ENCODE measurements at regions not wholly inside any gene's neighbourhood (a gene's known extent, or its start where the extent isn't known, plus 50 kb on each side); places are given as distances from the start of the nearest gene placed in this dataset.

DNA sequence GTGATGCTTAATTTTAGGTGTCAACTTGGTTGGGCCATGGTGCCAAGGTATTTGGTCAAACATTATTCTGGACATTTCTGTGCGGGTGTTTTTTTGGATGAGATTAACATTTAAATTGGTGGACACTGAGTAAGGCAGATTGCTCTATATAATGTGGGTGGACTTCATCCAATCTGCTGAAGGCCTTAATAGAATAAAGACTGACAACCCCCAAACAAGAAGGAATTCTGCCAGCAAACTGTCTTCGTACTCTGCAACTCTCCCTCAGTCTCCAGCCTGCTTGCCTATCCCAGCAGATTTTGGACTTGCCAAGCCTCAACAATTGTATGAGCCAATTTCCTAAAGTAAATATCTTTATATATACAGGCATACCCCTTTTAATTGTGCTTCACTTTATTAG lies 850.1 kb downstream of the TBC1D32 start:
- H3K36me3 Mint-ChIP-seq (ENCODE audit: insufficient read depth, unreplicated experiment) = no peaks in the 10 kb centered on the region
- no peaks in the 10 kb centered on the region for H3K27me3 Mint-ChIP-seq (ENCODE audit: unreplicated experiment)
- no peak overlapping the region for H3K4me3 Mint-ChIP-seq (ENCODE audit: low read depth, unreplicated experiment)
- DNase-seq = no peak
- TF ChIP-seq CTCF (IDR thresholded peaks at IDR 0.05; ENCODE audit: unreplicated experiment) = no peak
- H3K4me1 Mint-ChIP-seq (ENCODE audit: low read depth, unreplicated experiment) = no peaks in the 10 kb centered on the region
- no peak overlapping the region for H3K27ac Mint-ChIP-seq (ENCODE audit: unreplicated experiment)
- no TSS peak for BruUV-seq (replicated peaks)
- intact Hi-C loops (cut with micrococcal nuclease; ENCODE audit: unreplicated experiment) = no loop called here
- H3K9me3 Mint-ChIP-seq (ENCODE audit: low read depth, unreplicated experiment) = peaks cover 3% of the 10 kb centered on the region
- CTCF ChIA-PET = no interaction called here

GRCh38 chr6:120478650-120479049 lies 855.6 kb downstream of the TBC1D32 start:
- Mint-ChIP-seq H3K27ac (ENCODE audit: unreplicated experiment) (no peak overlapping the region), H3K4me1 (ENCODE audit: low read depth, unreplicated experiment) (no peaks in the 10 kb centered on the region), H3K4me3 (ENCODE audit: low read depth, unreplicated experiment) (no peak overlapping the region), H3K27me3 (ENCODE audit: unreplicated experiment) (no peaks in the 10 kb centered on the region), H3K36me3 (ENCODE audit: insufficient read depth, unreplicated experiment) (no peaks in the 10 kb centered on the region), H3K9me3 (ENCODE audit: low read depth, unreplicated experiment) (peaks cover 18% of the 10 kb centered on the region)
- CTCF ChIA-PET = no interaction called here
- intact Hi-C loops (cut with micrococcal nuclease; ENCODE audit: unreplicated experiment) = no loop called here
- no TSS peak for BruUV-seq (replicated peaks)
- TF ChIP-seq CTCF (IDR thresholded peaks at IDR 0.05; ENCODE audit: unreplicated experiment) = no peak
- no peak for DNase-seq

DNA sequence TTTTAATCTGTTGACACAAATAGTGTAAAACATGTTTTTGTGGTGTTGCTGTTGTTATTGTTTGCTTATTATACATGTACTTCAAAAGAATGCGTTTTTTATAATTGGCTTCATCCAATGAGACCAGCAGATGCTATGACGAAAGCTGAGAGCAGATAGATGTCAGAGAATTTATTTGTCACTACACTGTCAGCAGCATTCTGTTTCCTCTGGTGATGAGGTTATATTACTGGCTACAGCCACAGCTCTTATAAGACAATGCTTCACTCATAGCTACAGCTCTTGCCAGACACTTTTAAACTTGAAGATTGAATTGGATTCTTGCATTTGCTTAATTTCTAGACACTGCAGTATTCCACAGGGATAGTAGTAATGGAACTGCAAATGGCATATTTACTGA lies 860.5 kb downstream of the TBC1D32 start:
- no peak for DNase-seq
- Mint-ChIP-seq H3K27me3 (ENCODE audit: unreplicated experiment) (no peaks in the 10 kb centered on the region), H3K4me3 (ENCODE audit: low read depth, unreplicated experiment) (no peak overlapping the region), H3K4me1 (ENCODE audit: low read depth, unreplicated experiment) (no peaks in the 10 kb centered on the region), H3K27ac (ENCODE audit: unreplicated experiment) (no peak overlapping the region), H3K36me3 (ENCODE audit: insufficient read depth, unreplicated experiment) (no peaks in the 10 kb centered on the region), H3K9me3 (ENCODE audit: low read depth, unreplicated experiment) (peaks cover 12% of the 10 kb centered on the region)
- BruUV-seq (replicated peaks) = no TSS peak
- TF ChIP-seq CTCF (IDR thresholded peaks at IDR 0.05; ENCODE audit: unreplicated experiment) = no peak
- CTCF ChIA-PET = interaction anchor here (0.6 kb wide), 1 partner anchor 118 kb away, joined by 3 read pairs; no protein-coding TSS in a partner anchor
- intact Hi-C loops (cut with micrococcal nuclease; ENCODE audit: unreplicated experiment) = no loop called here

- CTCF ChIA-PET = no interaction called here
- DNase-seq = no peak
- no peaks in the 10 kb centered on the region for H3K27me3 Mint-ChIP-seq (ENCODE audit: unreplicated experiment)
- H3K36me3 Mint-ChIP-seq (ENCODE audit: insufficient read depth, unreplicated experiment) = no peaks in the 10 kb centered on the region
- TF ChIP-seq CTCF (IDR thresholded peaks at IDR 0.05; ENCODE audit: unreplicated experiment) = no peak
- intact Hi-C loops (cut with micrococcal nuclease; ENCODE audit: unreplicated experiment) = no loop called here
- H3K27ac Mint-ChIP-seq (ENCODE audit: unreplicated experiment) = no peak overlapping the region
- H3K4me1 Mint-ChIP-seq (ENCODE audit: low read depth, unreplicated experiment) = no peaks in the 10 kb centered on the region
- no peak overlapping the region for H3K4me3 Mint-ChIP-seq (ENCODE audit: low read depth, unreplicated experiment)
- BruUV-seq (replicated peaks) = no TSS peak
- H3K9me3 Mint-ChIP-seq (ENCODE audit: low read depth, unreplicated experiment) = peaks cover 9% of the 10 kb centered on the region
Observed at GRCh38 chr6:120468486-120468885, 865.8 kb downstream of the TBC1D32 start.

DNA sequence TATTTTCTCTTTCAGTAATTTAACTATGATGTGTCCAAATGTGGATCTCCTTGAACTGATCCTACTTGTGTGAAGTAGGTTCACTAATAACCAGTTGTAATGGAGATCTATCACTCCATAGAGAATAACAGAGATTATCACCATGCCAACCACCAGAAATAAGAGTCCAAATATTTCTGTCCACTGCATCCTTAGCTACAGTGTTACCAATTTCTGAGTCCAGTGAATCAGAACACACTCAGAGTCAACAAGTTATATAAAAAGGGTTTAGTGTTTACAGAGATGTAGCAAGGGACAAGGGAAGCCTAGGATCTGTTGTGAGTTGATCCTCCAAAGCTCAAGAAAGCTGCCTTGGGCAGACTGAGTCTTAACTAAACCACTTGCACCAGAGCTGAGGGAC lies 882.8 kb downstream of the TBC1D32 start:
- BruUV-seq (replicated peaks) = no TSS peak
- Mint-ChIP-seq H3K4me3 (ENCODE audit: low read depth, unreplicated experiment) (no peak overlapping the region), H3K36me3 (ENCODE audit: insufficient read depth, unreplicated experiment) (no peaks in the 10 kb centered on the region), H3K27ac (ENCODE audit: unreplicated experiment) (no peak overlapping the region), H3K27me3 (ENCODE audit: unreplicated experiment) (no peaks in the 10 kb centered on the region), H3K4me1 (ENCODE audit: low read depth, unreplicated experiment) (no peaks in the 10 kb centered on the region), H3K9me3 (ENCODE audit: low read depth, unreplicated experiment) (peaks cover 3% of the 10 kb centered on the region)
- TF ChIP-seq CTCF (IDR thresholded peaks at IDR 0.05; ENCODE audit: unreplicated experiment) = no peak
- intact Hi-C loops (cut with micrococcal nuclease; ENCODE audit: unreplicated experiment) = no loop called here
- CTCF ChIA-PET = no interaction called here
- DNase-seq = no peak

Data from Calu3 (cell line).